SK-N-SH treated with all-trans-retinoic acid at 6 μM for 48 hours (cell line): ENCODE measurements at regions not wholly inside any gene's neighbourhood (a gene's known extent, or its start where the extent isn't known, plus 50 kb on each side); places are given as distances from the start of the nearest gene placed in this dataset.

ENCODE experiments used
- ARNTL ChIP-seq: fragments of 450-650 bp; formaldehyde crosslinking; IDR thresholded peaks from 2 replicates; pipeline ENCODE4 v1.5.0; 2020; ENCODE audit warnings: low read depth, mild to moderate bottlenecking, moderate library complexity, borderline replicate concordance
- ESRRG ChIP-seq: fragments of 250-450 bp; sonication (Bioruptor Pico); IDR thresholded peaks from 2 replicates; pipeline ENCODE4 v1.6.1; 2021; ENCODE audit warnings: mild to moderate bottlenecking
- GLIS3 ChIP-seq: fragments of 250-450 bp; sonication (Bioruptor Pico); IDR thresholded peaks from 2 replicates; pipeline ENCODE4 v1.5.0; 2020; ENCODE audit warnings: mild to moderate bottlenecking, moderate library complexity
- ISL1 ChIP-seq: fragments of 250-450 bp; sonication (Bioruptor Pico); IDR thresholded peaks from 2 replicates; pipeline ENCODE4 v2.1.2; 2022; ENCODE audit warnings: mild to moderate bottlenecking, moderate library complexity
- RARB ChIP-seq: fragments of 250-450 bp; sonication (Bioruptor Pico); IDR thresholded peaks from 2 replicates; pipeline ENCODE4 v1.8.0; 2021; ENCODE audit warnings: mild to moderate bottlenecking, moderate library complexity
- ZC3H10 ChIP-seq: fragments of 250-450 bp; sonication (Bioruptor Pico); IDR thresholded peaks from 2 replicates; pipeline ENCODE4 v1.5.1; 2021; ENCODE audit warnings: mild to moderate bottlenecking, moderate library complexity
- ZFP3 ChIP-seq: fragments of 250-450 bp; sonication (Bioruptor Pico); IDR thresholded peaks from 2 replicates; pipeline ENCODE4 v1.5.0; 2020; ENCODE audit warnings: mild to moderate bottlenecking, moderate library complexity
- ZFP30 ChIP-seq: fragments of 450-650 bp; formaldehyde crosslinking; IDR thresholded peaks from 2 replicates; pipeline ENCODE4 v1.5.0; 2022; ENCODE audit warnings: mild to moderate bottlenecking, moderate library complexity
- ZNF70 ChIP-seq: fragments of 450-650 bp; formaldehyde crosslinking; IDR thresholded peaks from 2 replicates; pipeline ENCODE4 v1.5.0; 2020; ENCODE audit warnings: mild to moderate bottlenecking, moderate library complexity
- ZNF8 ChIP-seq: fragments of 450-650 bp; formaldehyde crosslinking; IDR thresholded peaks from 2 replicates; pipeline ENCODE4 v1.5.0; 2020; ENCODE audit warnings: mild to moderate bottlenecking, moderate library complexity
- TF ChIP-seq, protein P1 (sequence below): fragments of 250-450 bp; sonication (Bioruptor Pico); IDR thresholded peaks from 2 replicates; pipeline ENCODE4 v1.8.0; 2021; ENCODE audit warnings: low read depth, mild to moderate bottlenecking, moderate library complexity, borderline replicate concordance
- TF ChIP-seq, protein P2 (sequence below): fragments of 250-450 bp; sonication (Bioruptor Pico); IDR thresholded peaks from 2 replicates; pipeline ENCODE4 v1.8.0; 2020; ENCODE audit warnings: mild to moderate bottlenecking, moderate library complexity, borderline replicate concordance

GRCh38 chr14:53529519-53529918 lies 376.4 kb upstream of the DDHD1 start:
- TF ChIP-seq RARB (CRISPR knock-in tag) (no peak), GLIS3 (no peak), ZC3H10 (no peak), ZFP30 (no peak), ESRRG (CRISPR knock-in tag) (no peak), ZFP3 (CRISPR knock-in tag) (no peak), ISL1 (no peak), ZNF8 (CRISPR knock-in tag) (no peak), ZNF70 (CRISPR knock-in tag) (no peak), ARNTL (no peak)
- TF ChIP-seq, protein P1, sequence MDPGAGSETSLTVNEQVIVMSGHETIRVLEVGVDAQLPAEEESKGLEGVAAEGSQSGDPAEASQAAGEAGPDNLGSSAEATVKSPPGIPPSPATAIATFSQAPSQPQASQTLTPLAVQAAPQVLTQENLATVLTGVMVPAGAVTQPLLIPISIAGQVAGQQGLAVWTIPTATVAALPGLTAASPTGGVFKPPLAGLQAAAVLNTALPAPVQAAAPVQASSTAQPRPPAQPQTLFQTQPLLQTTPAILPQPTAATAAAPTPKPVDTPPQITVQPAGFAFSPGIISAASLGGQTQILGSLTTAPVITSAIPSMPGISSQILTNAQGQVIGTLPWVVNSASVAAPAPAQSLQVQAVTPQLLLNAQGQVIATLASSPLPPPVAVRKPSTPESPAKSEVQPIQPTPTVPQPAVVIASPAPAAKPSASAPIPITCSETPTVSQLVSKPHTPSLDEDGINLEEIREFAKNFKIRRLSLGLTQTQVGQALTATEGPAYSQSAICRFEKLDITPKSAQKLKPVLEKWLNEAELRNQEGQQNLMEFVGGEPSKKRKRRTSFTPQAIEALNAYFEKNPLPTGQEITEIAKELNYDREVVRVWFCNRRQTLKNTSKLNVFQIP (CRISPR knock-in tag) = no peak
- TF ChIP-seq, protein P2, sequence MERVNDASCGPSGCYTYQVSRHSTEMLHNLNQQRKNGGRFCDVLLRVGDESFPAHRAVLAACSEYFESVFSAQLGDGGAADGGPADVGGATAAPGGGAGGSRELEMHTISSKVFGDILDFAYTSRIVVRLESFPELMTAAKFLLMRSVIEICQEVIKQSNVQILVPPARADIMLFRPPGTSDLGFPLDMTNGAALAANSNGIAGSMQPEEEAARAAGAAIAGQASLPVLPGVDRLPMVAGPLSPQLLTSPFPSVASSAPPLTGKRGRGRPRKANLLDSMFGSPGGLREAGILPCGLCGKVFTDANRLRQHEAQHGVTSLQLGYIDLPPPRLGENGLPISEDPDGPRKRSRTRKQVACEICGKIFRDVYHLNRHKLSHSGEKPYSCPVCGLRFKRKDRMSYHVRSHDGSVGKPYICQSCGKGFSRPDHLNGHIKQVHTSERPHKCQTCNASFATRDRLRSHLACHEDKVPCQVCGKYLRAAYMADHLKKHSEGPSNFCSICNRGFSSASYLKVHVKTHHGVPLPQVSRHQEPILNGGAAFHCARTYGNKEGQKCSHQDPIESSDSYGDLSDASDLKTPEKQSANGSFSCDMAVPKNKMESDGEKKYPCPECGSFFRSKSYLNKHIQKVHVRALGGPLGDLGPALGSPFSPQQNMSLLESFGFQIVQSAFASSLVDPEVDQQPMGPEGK (CRISPR knock-in tag) = no peak
